Neural cell (in vitro differentiated cells): ENCODE measurements at regions not wholly inside any gene's neighbourhood (a gene's known extent, or its start where the extent isn't known, plus 50 kb on each side); places are given as distances from the start of the nearest gene placed in this dataset.

ENCODE experiments used
- H2AFZ ChIP-seq: fragments of 200-600, 300-800 bp; sonication (generic), shearing (Covaris generic); 2 replicates; pipeline ENCODE4 v1.6.0; 2014; ENCODE audit warnings: low read depth, mild to moderate bottlenecking, antibody characterized with exemption, low read length, moderate library complexity
- H3F3A ChIP-seq: fragments of 200-600 bp; shearing (Covaris generic); 2 replicates; pipeline ENCODE4 v1.6.1; 2016; ENCODE audit warnings: mild to moderate bottlenecking, moderate library complexity, mixed read lengths, antibody characterized with exemption, low read length; ENCODE audit not compliant: insufficient read depth, poor library complexity, severe bottlenecking
- H3K27ac ChIP-seq: fragments of 200-600, 300-800 bp; sonication (generic), shearing (Covaris generic); 2 replicates; pipeline ENCODE4 v1.5.1; 2014; ENCODE audit warnings: mild to moderate bottlenecking, low read length, moderate library complexity
- H3K27me3 ChIP-seq: fragments of 300-800, 200-600 bp; sonication (generic), shearing (Covaris generic); 2 replicates; pipeline ENCODE4 v1.6.0; 2014; ENCODE audit warnings: mild to moderate bottlenecking, low read depth, low read length, moderate library complexity; ENCODE audit not compliant: insufficient read depth
- H3K36me3 ChIP-seq: fragments of 300-800, 200-600 bp; sonication (generic), shearing (Covaris generic); 2 replicates; pipeline ENCODE4 v1.5.1; 2014; ENCODE audit warnings: mild to moderate bottlenecking, antibody characterized with exemption, low read length, moderate library complexity; ENCODE audit not compliant: insufficient read depth
- H3K4me2 ChIP-seq: fragments of 300-800, 200-600 bp; sonication (generic), shearing (Covaris generic); 2 replicates; pipeline ENCODE4 v1.6.0; 2014; ENCODE audit warnings: mild to moderate bottlenecking, low read length
- H3K4me3 ChIP-seq: fragments of 300-800, 200-600 bp; sonication (generic), shearing (Covaris generic); 2 replicates; pipeline ENCODE4 v1.5.1; 2014; ENCODE audit warnings: mild to moderate bottlenecking, low read length, moderate library complexity
- H3K79me2 ChIP-seq: fragments of 200-600 bp; shearing (Covaris generic); replicated peaks from 2 replicates; pipeline ENCODE4 v1.6.0; 2014; ENCODE audit warnings: mild to moderate bottlenecking, low read length, moderate library complexity; ENCODE audit not compliant: insufficient read depth
- H3K9ac ChIP-seq: fragments of 300-800, 200-600 bp; sonication (generic), shearing (Covaris generic); 2 replicates; pipeline ENCODE4 v1.6.1; 2016; ENCODE audit warnings: mild to moderate bottlenecking, low read length, mixed read lengths
- H3K9me2 ChIP-seq: fragments of 200-600 bp; shearing (Covaris generic); 2 replicates; pipeline ENCODE4 v1.6.1; 2016; ENCODE audit warnings: mild to moderate bottlenecking, low read length, mixed read lengths; ENCODE audit not compliant: insufficient read depth
- H3K9me3 ChIP-seq: fragments of 200-600, 300-800 bp; sonication (generic), shearing (Covaris generic); 2 replicates; pipeline ENCODE4 v1.6.1; 2016; ENCODE audit warnings: mild to moderate bottlenecking, mixed run types, low read length, moderate library complexity, mixed read lengths
- H4K20me1 ChIP-seq: fragments of 200-600 bp; shearing (Covaris generic); 2 replicates; pipeline ENCODE4 v1.6.1; 2016; ENCODE audit warnings: mild to moderate bottlenecking, mixed run types; ENCODE audit not compliant: insufficient read depth
- CTCF ChIP-seq: fragments of 450-650 bp; IDR thresholded peaks from 2 replicates; pipeline ENCODE4 v1.5.1; 2014; ENCODE audit warnings: antibody characterized with exemption, mild to moderate bottlenecking, moderate library complexity; ENCODE audit not compliant: poor library complexity, severe bottlenecking
- EP300 ChIP-seq: fragments of 450-650 bp; conservative IDR thresholded peaks from 2 replicates; pipeline ENCODE4 v1.6.1; 2014; ENCODE audit warnings: antibody characterized with exemption, mild to moderate bottlenecking, moderate library complexity; ENCODE audit not compliant: poor library complexity, severe bottlenecking
- EZH2 ChIP-seq: fragments of 200-600, 300-800 bp; shearing (Covaris generic), sonication (generic); IDR thresholded peaks from 2 replicates; pipeline ENCODE4 v1.6.1; 2014; ENCODE audit warnings: antibody characterized with exemption, low read length, borderline replicate concordance, mild to moderate bottlenecking; ENCODE audit not compliant: insufficient read depth, poor library complexity, severe bottlenecking
- MXI1 ChIP-seq: fragments of 450-650 bp; conservative IDR thresholded peaks from 2 replicates; pipeline ENCODE4 v1.6.1; 2014; ENCODE audit warnings: antibody characterized with exemption, mild to moderate bottlenecking; ENCODE audit not compliant: poor library complexity, severe bottlenecking
- POLR2AphosphoS5 ChIP-seq: IDR thresholded peaks from 2 replicates; pipeline ENCODE4 v1.6.1; 2012
- RAD21 ChIP-seq: fragments of 450-650 bp; conservative IDR thresholded peaks from 2 replicates; pipeline ENCODE4 v1.6.1; 2014; ENCODE audit warnings: antibody characterized with exemption, mild to moderate bottlenecking, moderate library complexity
- REST ChIP-seq: IDR thresholded peaks from 2 replicates; pipeline ENCODE4 v1.6.1; 2012; ENCODE audit warnings: borderline replicate concordance
- SMC3 ChIP-seq: fragments of 450-650 bp; conservative IDR thresholded peaks from 2 replicates; pipeline ENCODE4 v1.6.1; 2014; ENCODE audit warnings: antibody characterized with exemption, mild to moderate bottlenecking, moderate library complexity; ENCODE audit not compliant: poor library complexity
- TAF1 ChIP-seq: IDR thresholded peaks from 2 replicates; pipeline ENCODE4 v1.6.1; 2012; ENCODE audit warnings: low read depth

- Histone ChIP-seq H3K9me2 (no peaks in the 10 kb centered on the region), H3F3A (no peaks in the 10 kb centered on the region), H3K27me3 (no peaks in the 10 kb centered on the region), H2AFZ (no peak overlapping the region), H3K79me2 (no peaks in the 10 kb centered on the region), H3K9me3 (no peaks in the 10 kb centered on the region), H3K9ac (no peak overlapping the region), H3K4me3 (no peak overlapping the region), H3K27ac (no peak overlapping the region), H3K4me2 (no peak overlapping the region), H3K36me3 (no peaks in the 10 kb centered on the region), H4K20me1 (no peaks in the 10 kb centered on the region)
- TF ChIP-seq EP300, result no peak
- no peak for TF ChIP-seq CTCF
Observed at GRCh38 chr10:7035126-7035761, 375.6 kb downstream of the SFMBT2 start.

GRCh38 chr10:7033031-7033430, 377.8 kb downstream of the SFMBT2 start:
- TF ChIP-seq SMC3, result no peak
- no peak for TF ChIP-seq REST
- no peak for TF ChIP-seq EZH2
- TF ChIP-seq CTCF, result no peak
- no peak for TF ChIP-seq POLR2AphosphoS5
- TF ChIP-seq TAF1, result no peak
- TF ChIP-seq MXI1, result no peak
- no peak for TF ChIP-seq EP300
- no peak for TF ChIP-seq RAD21
- no peaks in the 10 kb centered on the region for H3K27me3 ChIP-seq

More at GRCh38 chr10:7033031-7033430, 377.8 kb downstream of the SFMBT2 start:
- no peaks in the 10 kb centered on the region for H3K9me3 ChIP-seq
- no peaks in the 10 kb centered on the region for H3K79me2 ChIP-seq
- no peak overlapping the region for H3K4me3 ChIP-seq
- H3K27ac ChIP-seq, result no peak overlapping the region
- H3K36me3 ChIP-seq, result no peaks in the 10 kb centered on the region
- no peaks in the 10 kb centered on the region for H3K9me2 ChIP-seq
- no peaks in the 10 kb centered on the region for H4K20me1 ChIP-seq
- no peak overlapping the region for H3K9ac ChIP-seq
- H2AFZ ChIP-seq, result no peak overlapping the region
- H3K4me2 ChIP-seq, result no peak overlapping the region
- H3F3A ChIP-seq, result no peaks in the 10 kb centered on the region
